ENCODE measurements at regions not wholly inside any gene's neighbourhood (a gene's known extent, or its start where the extent isn't known, plus 50 kb on each side); places are given as distances from the start of the nearest gene placed in this dataset.
"Not testable (repeated sequence)": the region's sequence is repeated elsewhere in the genome, so short reads cannot be mapped to it uniquely, and the experiment has no call there.

DNA sequence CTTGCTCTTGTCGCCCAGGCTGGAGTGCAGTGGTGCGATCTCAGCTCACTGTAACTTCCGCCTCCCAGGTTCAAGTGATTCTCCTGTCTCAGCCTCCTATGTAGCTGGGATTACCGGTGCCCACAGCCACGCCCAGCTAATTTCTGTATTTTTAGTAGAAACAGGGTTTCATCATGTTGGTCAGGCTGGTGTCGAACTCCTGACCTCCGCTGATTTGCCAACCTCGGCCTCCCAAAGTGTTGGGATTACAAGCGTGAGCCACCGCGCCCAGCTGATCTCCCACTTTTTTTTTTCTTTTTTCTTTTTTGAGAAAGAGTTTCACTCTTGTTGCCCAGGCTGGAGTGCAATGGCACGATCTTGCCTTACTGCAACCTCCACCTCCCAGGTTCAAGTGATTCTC, 517.9 kb downstream of the KCNJ18 start:
- TF ChIP-seq POLR2A (IDR thresholded peaks at IDR 0.05) = not testable (repeated sequence)
- TF ChIP-seq, protein P1, sequence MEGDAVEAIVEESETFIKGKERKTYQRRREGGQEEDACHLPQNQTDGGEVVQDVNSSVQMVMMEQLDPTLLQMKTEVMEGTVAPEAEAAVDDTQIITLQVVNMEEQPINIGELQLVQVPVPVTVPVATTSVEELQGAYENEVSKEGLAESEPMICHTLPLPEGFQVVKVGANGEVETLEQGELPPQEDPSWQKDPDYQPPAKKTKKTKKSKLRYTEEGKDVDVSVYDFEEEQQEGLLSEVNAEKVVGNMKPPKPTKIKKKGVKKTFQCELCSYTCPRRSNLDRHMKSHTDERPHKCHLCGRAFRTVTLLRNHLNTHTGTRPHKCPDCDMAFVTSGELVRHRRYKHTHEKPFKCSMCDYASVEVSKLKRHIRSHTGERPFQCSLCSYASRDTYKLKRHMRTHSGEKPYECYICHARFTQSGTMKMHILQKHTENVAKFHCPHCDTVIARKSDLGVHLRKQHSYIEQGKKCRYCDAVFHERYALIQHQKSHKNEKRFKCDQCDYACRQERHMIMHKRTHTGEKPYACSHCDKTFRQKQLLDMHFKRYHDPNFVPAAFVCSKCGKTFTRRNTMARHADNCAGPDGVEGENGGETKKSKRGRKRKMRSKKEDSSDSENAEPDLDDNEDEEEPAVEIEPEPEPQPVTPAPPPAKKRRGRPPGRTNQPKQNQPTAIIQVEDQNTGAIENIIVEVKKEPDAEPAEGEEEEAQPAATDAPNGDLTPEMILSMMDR (IDR thresholded peaks at IDR 0.05 in 4 of 5, conservative IDR thresholded peaks at IDR 0.05 in 1 of 5) = not testable (repeated sequence)
